SK-N-MC (cell line): ENCODE measurements at regions not wholly inside any gene's neighbourhood (a gene's known extent, or its start where the extent isn't known, plus 50 kb on each side); places are given as distances from the start of the nearest gene placed in this dataset.

Experiments used
- DNase-seq: peaks from one replicate; pipeline ENCODE4 v3.0.0-alpha.2; 2011; ENCODE audit warnings: low read depth, low spot score
- H3K27ac ChIP-seq: fragments of 200-600 bp; sonication (generic); 2 replicates; pipeline ENCODE4 v1.5.1; 2016; ENCODE audit warnings: mixed run types
- H3K36me3 ChIP-seq: fragments of 200-600 bp; sonication (generic); 2 replicates; pipeline ENCODE4 v1.6.1; 2017; ENCODE audit warnings: antibody characterized with exemption, low read length, mixed read lengths; ENCODE audit not compliant: insufficient read depth
- H3K4me3 ChIP-seq: fragments of 200-600 bp; sonication (generic); 2 replicates; pipeline ENCODE4 v1.5.1; 2016
- H3K9ac ChIP-seq: fragments of 200-600 bp; sonication (generic); 2 replicates; pipeline ENCODE4 v1.8.0; 2017; ENCODE audit warnings: mixed run types, mixed read lengths; ENCODE audit not compliant: insufficient read length
- H3K9me3 ChIP-seq: fragments of 200-600 bp; sonication (generic); 2 replicates; pipeline ENCODE4 v1.6.1; 2017; ENCODE audit warnings: low read depth, mild to moderate bottlenecking, antibody characterized with exemption, low read length, moderate library complexity, mixed read lengths
- EZH2 ChIP-seq: fragments of 200-600 bp; sonication (generic); IDR thresholded peaks from one replicate; pipeline ENCODE4 v1.6.1; 2017; ENCODE audit warnings: antibody characterized with exemption
- FOXP2 ChIP-seq: optimal IDR thresholded peaks from 2 replicates; pipeline ENCODE3; 2011; ENCODE audit warnings: mild to moderate bottlenecking, moderate library complexity; ENCODE audit not compliant: insufficient read depth; ENCODE audit errors: extremely low read length, control extremely low read depth
- POLR2AphosphoS5 ChIP-seq: IDR thresholded peaks from 2 replicates; pipeline ENCODE4 v1.6.1; 2012; ENCODE audit warnings: mild to moderate bottlenecking, low read depth, low read length, borderline replicate concordance

DNA sequence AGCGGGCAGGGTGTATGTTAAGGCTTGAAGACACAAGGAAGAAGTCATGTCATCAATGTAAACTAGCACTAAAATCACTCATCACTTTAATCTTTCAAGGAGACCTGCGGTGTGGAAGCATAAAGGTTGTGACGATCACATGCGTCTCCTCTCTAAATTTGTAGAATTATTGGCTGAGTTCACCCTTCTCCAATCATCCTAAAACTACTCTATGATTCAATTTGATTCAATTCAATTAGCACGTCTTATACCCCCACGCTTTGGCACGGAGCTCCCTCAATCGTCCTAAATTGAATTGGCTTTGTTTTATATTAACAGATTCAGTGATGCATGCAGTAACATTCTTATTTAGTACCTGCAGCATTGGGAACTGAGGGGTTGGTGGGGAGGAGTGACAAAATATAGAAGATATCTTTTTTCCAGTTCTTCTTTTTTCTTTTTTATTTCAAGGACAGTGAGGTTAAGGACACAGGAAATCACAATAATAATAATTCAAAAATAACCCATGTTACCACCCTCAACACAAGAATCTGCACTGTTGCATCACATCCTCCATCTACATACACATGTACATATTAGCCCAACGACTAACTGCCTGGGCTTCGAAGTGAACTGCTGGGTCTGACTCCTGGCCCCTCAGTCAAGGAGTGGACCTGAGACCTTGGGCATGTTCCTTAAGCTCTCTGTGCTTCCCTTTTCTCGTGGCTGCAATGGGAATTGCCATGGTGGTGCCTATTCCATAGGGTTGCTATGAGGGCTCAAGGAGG is 86.5 kb downstream of the LSM5 start:
- Histone ChIP-seq H3K9me3 (no peaks in the 10 kb centered on the region), H3K9ac (no peak overlapping the region), H3K36me3 (no peaks in the 10 kb centered on the region), H3K4me3 (no peak overlapping the region), H3K27ac (no peak overlapping the region)
- DNase-seq = no peak
- TF ChIP-seq POLR2AphosphoS5 (no peak), EZH2 (no peak), FOXP2 (no peak)

DNA sequence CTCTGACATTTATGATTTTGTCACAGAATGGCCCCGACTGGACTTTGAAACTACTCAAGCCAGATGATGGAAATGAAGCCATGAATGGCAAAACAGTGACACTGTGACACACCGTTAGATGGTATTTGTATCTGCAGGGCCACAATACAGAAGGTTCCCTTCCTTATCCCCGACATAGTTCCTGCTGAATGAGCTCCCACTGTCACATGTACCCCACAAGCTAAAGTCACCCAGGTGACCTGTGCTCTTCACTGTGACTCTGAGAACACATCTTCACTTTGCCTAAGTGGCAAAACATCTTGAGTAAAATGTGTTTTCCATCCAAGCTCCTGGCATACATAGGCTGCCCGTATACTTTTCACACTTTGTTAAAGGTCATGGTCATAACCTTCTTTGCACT is 89.5 kb downstream of the LSM5 start:
- no peak for DNase-seq
- H3K36me3 ChIP-seq = no peaks in the 10 kb centered on the region
- no peaks in the 10 kb centered on the region for H3K9me3 ChIP-seq
- H3K9ac ChIP-seq = no peak overlapping the region
- no peak overlapping the region for H3K4me3 ChIP-seq
- TF ChIP-seq POLR2AphosphoS5 = no peak
- no peak overlapping the region for H3K27ac ChIP-seq

- no peaks in the 10 kb centered on the region for H3K36me3 ChIP-seq
- H3K9ac ChIP-seq = no peak overlapping the region
- no peak for DNase-seq
- no peak overlapping the region for H3K27ac ChIP-seq
- no peaks in the 10 kb centered on the region for H3K9me3 ChIP-seq
- no peak for TF ChIP-seq POLR2AphosphoS5
- TF ChIP-seq FOXP2 = no peak
- TF ChIP-seq EZH2 = no peak
- no peak overlapping the region for H3K4me3 ChIP-seq
These were observed 90.9 kb downstream of the LSM5 start for GRCh38 chr7:32399311-32399710.

GRCh38 chr7:32395168-32395567 is 95.0 kb downstream of the LSM5 start:
- Histone ChIP-seq H3K27ac (no peak overlapping the region), H3K9me3 (no peaks in the 10 kb centered on the region), H3K36me3 (no peaks in the 10 kb centered on the region), H3K4me3 (no peak overlapping the region), H3K9ac (no peak overlapping the region)
- DNase-seq = no peak
- no peak for TF ChIP-seq FOXP2
- no peak for TF ChIP-seq POLR2AphosphoS5
- TF ChIP-seq EZH2 = no peak

DNA sequence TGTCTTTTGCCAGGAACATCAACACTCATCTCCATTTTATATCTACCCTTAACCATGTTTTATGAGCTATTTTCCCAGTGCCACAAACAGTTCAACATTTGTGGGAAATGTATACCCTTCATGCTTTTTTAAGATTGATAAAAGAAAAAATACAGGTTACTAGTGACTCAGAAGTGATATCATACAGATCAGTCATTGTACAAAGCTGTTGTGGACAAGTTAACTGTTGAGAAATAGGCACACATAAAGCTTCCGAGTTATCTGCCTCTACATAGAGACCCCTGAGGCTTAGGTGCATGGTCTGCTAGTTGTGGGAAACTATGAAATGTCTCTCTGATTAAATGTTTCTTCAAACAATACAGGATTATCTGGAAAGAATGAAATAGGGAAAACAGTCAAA is 96.3 kb downstream of the LSM5 start:
- no peak for DNase-seq
- TF ChIP-seq EZH2 (no peak), FOXP2 (no peak), POLR2AphosphoS5 (no peak)
- H3K9me3 ChIP-seq = no peaks in the 10 kb centered on the region
- no peak overlapping the region for H3K4me3 ChIP-seq
- no peak overlapping the region for H3K9ac ChIP-seq
- H3K27ac ChIP-seq = no peak overlapping the region
- no peaks in the 10 kb centered on the region for H3K36me3 ChIP-seq

DNA sequence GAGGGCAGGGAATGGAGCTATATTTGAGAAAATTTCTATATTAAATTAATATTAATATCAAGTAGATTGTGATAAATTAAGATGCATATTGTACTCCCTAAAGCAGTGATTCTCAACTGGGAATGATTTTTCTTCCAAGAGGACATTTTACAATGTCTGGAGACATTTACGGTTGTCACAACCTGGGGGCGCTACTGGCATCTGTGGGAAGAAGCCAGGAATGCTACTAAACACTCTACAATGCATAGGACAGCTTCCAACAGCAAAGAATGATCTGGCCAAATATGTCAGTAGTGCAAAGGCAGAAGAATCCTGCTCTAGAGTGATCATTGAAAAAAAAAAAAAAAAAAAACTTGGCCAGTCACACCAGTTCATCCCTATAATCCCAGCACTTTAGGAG is 100.0 kb downstream of the LSM5 start:
- Histone ChIP-seq H3K4me3 (no peak overlapping the region), H3K27ac (no peak overlapping the region), H3K36me3 (no peaks in the 10 kb centered on the region), H3K9ac (no peak overlapping the region), H3K9me3 (no peaks in the 10 kb centered on the region)
- no peak for DNase-seq
- TF ChIP-seq FOXP2 = no peak
- TF ChIP-seq POLR2AphosphoS5 = no peak
- no peak for TF ChIP-seq EZH2

- no peaks in the 10 kb centered on the region for H3K9me3 ChIP-seq
- no peak for TF ChIP-seq POLR2AphosphoS5
- no peak for TF ChIP-seq EZH2
- no peak for TF ChIP-seq FOXP2
- H3K9ac ChIP-seq = no peak overlapping the region
- no peak overlapping the region for H3K27ac ChIP-seq
- no peaks in the 10 kb centered on the region for H3K36me3 ChIP-seq
- H3K4me3 ChIP-seq = no peak overlapping the region
- no peak for DNase-seq
These were observed 104.7 kb downstream of the LSM5 start for GRCh38 chr7:32385316-32385956.

DNA sequence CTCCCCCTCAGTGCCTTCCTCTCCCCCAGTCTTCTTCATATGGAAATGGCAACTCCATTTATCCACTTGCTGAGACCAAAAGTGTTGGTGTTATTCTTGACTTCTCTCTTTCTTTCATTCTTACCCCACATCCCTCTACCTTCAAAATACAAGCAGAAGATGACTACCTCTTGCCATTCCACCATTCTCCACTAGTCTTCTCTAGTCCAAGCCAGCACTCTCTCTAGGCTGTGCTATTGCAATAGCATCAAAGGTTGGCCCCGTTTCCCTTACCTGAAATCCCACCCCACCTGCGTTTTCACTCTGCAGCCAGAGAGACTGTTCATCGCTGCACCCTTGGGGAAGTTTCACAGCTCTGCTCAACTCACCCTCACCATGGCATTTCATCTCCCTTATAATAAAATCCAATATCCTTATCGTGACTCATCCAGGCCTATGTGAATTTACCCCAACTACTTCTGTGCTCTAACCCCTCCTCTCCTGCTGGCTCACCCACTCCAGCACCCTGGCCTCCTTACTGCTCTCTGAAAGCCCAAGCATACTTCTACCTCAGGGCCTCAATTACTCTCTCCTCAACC is 109.1 kb downstream of the LSM5 start:
- H3K36me3 ChIP-seq = no peaks in the 10 kb centered on the region
- DNase-seq = no peak
- no peak overlapping the region for H3K4me3 ChIP-seq
- H3K27ac ChIP-seq = no peak overlapping the region
- H3K9me3 ChIP-seq = no peaks in the 10 kb centered on the region
- H3K9ac ChIP-seq = no peak overlapping the region
- no peak for TF ChIP-seq FOXP2
- TF ChIP-seq POLR2AphosphoS5 = no peak
- TF ChIP-seq EZH2 = no peak
